IMR-90 (cell line): ENCODE measurements at regions not wholly inside any gene's neighbourhood (a gene's known extent, or its start where the extent isn't known, plus 50 kb on each side); places are given as distances from the start of the nearest gene placed in this dataset.

Experiments used
- ATAC-seq: fragments of 200-7000 bp; cut with Tn5 transposase; 2 replicates; pipeline ENCODE4 v1.9.1; 2020; ENCODE audit warnings: low read depth, mild to moderate bottlenecking, moderate library complexity
- BruUV-seq: library from RNA; stranded (reverse); fragments of 400-500 nt; replicated peaks from 2 replicates; lab custom pipeline; 2021; lab: Mats Ljungman, UMichigan
- CTCF ChIA-PET: fragments of 300-600 bp; formaldehyde crosslinking; extraction: SDS; loops from one replicate; lab custom pipeline; 2021; ENCODE audit warnings: antibody characterized with exemption; lab: Yijun Ruan, JAX
- POLR2A ChIA-PET: fragments of 300-600 bp; sonication (Branson Sonifier 250); formaldehyde crosslinking; loops from one replicate; lab custom pipeline; 2022; ENCODE audit warnings: antibody characterized with exemption; ENCODE audit not compliant: unreplicated experiment; lab: Charles Lee
- DNase-seq: peaks from one replicate; pipeline ENCODE4 v3.0.0; 2013
- H2AFZ ChIP-seq: replicated peaks from 2 replicates; pipeline ENCODE3; 2013; ENCODE audit warnings: low read length, mild to moderate bottlenecking; ENCODE audit not compliant: poor library complexity
- H2AK5ac ChIP-seq: 2 replicates; pipeline ENCODE4 v1.6.1; 2013; ENCODE audit warnings: low read depth, low read length, inconsistent platforms
- H2AK9ac ChIP-seq: replicated peaks from 2 replicates; pipeline ENCODE3; 2013; ENCODE audit warnings: mild to moderate bottlenecking, low read depth, low read length, moderate library complexity; ENCODE audit not compliant: poor library complexity
- H2BK120ac ChIP-seq: 2 replicates; pipeline ENCODE4 v1.6.1; 2013; ENCODE audit warnings: low read depth, low read length, inconsistent platforms
- H2BK15ac ChIP-seq: 3 replicates; pipeline ENCODE4 v1.6.1; 2013; ENCODE audit warnings: low read depth, low read length, inconsistent platforms
- H2BK20ac ChIP-seq: 2 replicates; pipeline ENCODE4 v1.6.1; 2013; ENCODE audit warnings: low read depth, mild to moderate bottlenecking, inconsistent platforms, low read length, moderate library complexity
- H2BK5ac ChIP-seq: 2 replicates; pipeline ENCODE4 v1.6.1; 2013; ENCODE audit warnings: mild to moderate bottlenecking, low read depth, low read length, inconsistent platforms; ENCODE audit not compliant: poor library complexity, severe bottlenecking
- H3K14ac ChIP-seq: replicated peaks from 2 replicates; pipeline ENCODE4 v1.6.1; 2013; ENCODE audit warnings: low read depth, low read length, inconsistent platforms
- H3K18ac ChIP-seq: 2 replicates; pipeline ENCODE4 v1.6.1; 2013; ENCODE audit warnings: low read depth, low read length, control low read depth
- H3K23ac ChIP-seq: 2 replicates; pipeline ENCODE4 v1.6.1; 2013; ENCODE audit warnings: low read depth, low read length, inconsistent platforms
- H3K27ac ChIP-seq: 2 replicates; pipeline ENCODE4 v1.5.1; 2013; ENCODE audit warnings: mild to moderate bottlenecking, control low read depth, low read length; ENCODE audit not compliant: insufficient read depth
- H3K27me3 ChIP-seq: 2 replicates; pipeline ENCODE4 v1.6.1; 2013; ENCODE audit warnings: low read length; ENCODE audit not compliant: control insufficient read depth, insufficient read depth
- H3K36me3 ChIP-seq: 2 replicates; pipeline ENCODE4 v1.6.1; 2013; ENCODE audit warnings: low read length, mixed read lengths; ENCODE audit not compliant: control insufficient read depth, insufficient read depth
- H3K4ac ChIP-seq: 2 replicates; pipeline ENCODE4 v1.6.1; 2013; ENCODE audit warnings: low read depth, low read length, inconsistent platforms
- H3K4me1 ChIP-seq: 2 replicates; pipeline ENCODE4 v1.6.1; 2013; ENCODE audit warnings: low read length, mixed read lengths; ENCODE audit not compliant: control insufficient read depth, insufficient read depth
- H3K4me2 ChIP-seq: 2 replicates; pipeline ENCODE4 v1.6.1; 2013; ENCODE audit warnings: low read depth, mild to moderate bottlenecking, control low read depth, low read length, moderate library complexity
- H3K4me3 ChIP-seq: 2 replicates; pipeline ENCODE4 v1.5.1; 2013; ENCODE audit warnings: low read depth, mild to moderate bottlenecking, control low read depth, low read length, moderate library complexity; ENCODE audit not compliant: insufficient read depth
- H3K56ac ChIP-seq: 2 replicates; pipeline ENCODE4 v1.6.1; 2013; ENCODE audit warnings: low read length, inconsistent platforms; ENCODE audit not compliant: insufficient read depth; ENCODE audit errors: extremely low read depth
- H3K79me1 ChIP-seq, 2 experiments: 2 replicates each; pipeline ENCODE4 v1.6.1; 2013; ENCODE audit warnings: low read length in 2 of 2, inconsistent platforms in 1 of 2, low read depth in 1 of 2
- H3K9ac ChIP-seq: 2 replicates; pipeline ENCODE4 v1.6.1; 2013; ENCODE audit warnings: low read depth, low read length, control low read depth
- H3K9me1 ChIP-seq: 2 replicates; pipeline ENCODE4 v1.6.1; 2013; ENCODE audit warnings: low read length, inconsistent platforms; ENCODE audit not compliant: insufficient read depth
- H3K9me3 ChIP-seq: 2 replicates; pipeline ENCODE4 v1.6.1; 2013; ENCODE audit warnings: low read length; ENCODE audit not compliant: control insufficient read depth, insufficient read depth
- H4K20me1 ChIP-seq: 2 replicates; pipeline ENCODE4 v1.6.1; 2013; ENCODE audit warnings: low read length, inconsistent platforms; ENCODE audit not compliant: insufficient read depth
- H4K5ac ChIP-seq: 2 replicates; pipeline ENCODE4 v1.6.1; 2013; ENCODE audit warnings: mild to moderate bottlenecking, low read depth, low read length, control low read depth
- H4K8ac ChIP-seq, 2 experiments: 2 replicates each; pipeline ENCODE4 v1.6.1; 2013; ENCODE audit warnings: low read depth in 2 of 2, low read length in 2 of 2, control low read depth in 1 of 2, inconsistent platforms in 1 of 2
- H4K91ac ChIP-seq: 2 replicates; pipeline ENCODE4 v1.6.1; 2013; ENCODE audit warnings: low read depth, low read length, inconsistent platforms; ENCODE audit not compliant: insufficient read depth
- BHLHE40 ChIP-seq: fragments of 150-350 bp; IDR thresholded peaks from 2 replicates; pipeline ENCODE4 v1.6.1; 2016; ENCODE audit warnings: mild to moderate bottlenecking, low read depth, low read length
- CEBPB ChIP-seq: IDR thresholded peaks from 2 replicates; pipeline ENCODE4 v1.6.1; 2012; ENCODE audit warnings: low read depth, low read length, improper control_type of control experiment
- CHD1 ChIP-seq: IDR thresholded peaks from 2 replicates; pipeline ENCODE4 v1.6.1; 2012; ENCODE audit warnings: low read depth, low read length, improper control_type of control experiment
- CTCF ChIP-seq: conservative IDR thresholded peaks from 2 replicates; pipeline ENCODE4 v1.5.1; 2012; ENCODE audit warnings: mild to moderate bottlenecking, low read depth, low read length, improper control_type of control experiment
- ELK1 ChIP-seq: fragments of 150-350 bp; IDR thresholded peaks from 2 replicates; pipeline ENCODE4 v1.6.1; 2016; ENCODE audit warnings: low read depth, mild to moderate bottlenecking, low read length, moderate library complexity, borderline replicate concordance
- FOS ChIP-seq: fragments of 150-350 bp; IDR thresholded peaks from 2 replicates; pipeline ENCODE4 v1.6.1; 2016; ENCODE audit warnings: low read depth, low read length
- MAFK ChIP-seq: IDR thresholded peaks from 2 replicates; pipeline ENCODE4 v1.6.1; 2012; ENCODE audit warnings: low read depth, low read length, improper control_type of control experiment
- MAZ ChIP-seq: IDR thresholded peaks from 2 replicates; pipeline ENCODE4 v1.6.1; 2012; ENCODE audit warnings: low read depth, mild to moderate bottlenecking, low read length, improper control_type of control experiment, moderate library complexity, borderline replicate concordance
- MXI1 ChIP-seq: IDR thresholded peaks from 2 replicates; pipeline ENCODE4 v1.6.1; 2012; ENCODE audit warnings: low read depth, mild to moderate bottlenecking, low read length, moderate library complexity, borderline replicate concordance
- NFE2L2 ChIP-seq: fragments of 150-350 bp; IDR thresholded peaks from 2 replicates; pipeline ENCODE4 v1.6.1; 2016; ENCODE audit warnings: low read depth, mild to moderate bottlenecking, low read length
- POLR2A ChIP-seq: IDR thresholded peaks from 2 replicates; pipeline ENCODE4 v1.6.1; 2012; ENCODE audit warnings: mild to moderate bottlenecking, low read depth, low read length
- RAD21 ChIP-seq: IDR thresholded peaks from 2 replicates; pipeline ENCODE4 v1.6.1; 2012; ENCODE audit warnings: low read length, improper control_type of control experiment
- RCOR1 ChIP-seq: IDR thresholded peaks from 2 replicates; pipeline ENCODE4 v1.6.1; 2012; ENCODE audit warnings: mild to moderate bottlenecking, low read length, improper control_type of control experiment; ENCODE audit not compliant: insufficient replicate concordance
- RFX5 ChIP-seq: IDR thresholded peaks from 2 replicates; pipeline ENCODE4 v1.8.0; 2012; ENCODE audit warnings: low read depth, mild to moderate bottlenecking, low read length, moderate library complexity
- SMC3 ChIP-seq: fragments of 150-350 bp; IDR thresholded peaks from 2 replicates; pipeline ENCODE4 v1.6.1; 2016; ENCODE audit warnings: low read depth, mild to moderate bottlenecking, antibody characterized with exemption, low read length, moderate library complexity
- USF2 ChIP-seq: fragments of 150-350 bp; IDR thresholded peaks from 2 replicates; pipeline ENCODE4 v1.6.1; 2017; ENCODE audit warnings: mild to moderate bottlenecking, antibody characterized with exemption, low read length, low read depth
- WGBS, 2 experiments: methylation state at CpG; one replicate each; pipeline versions ENCODE4 v1.1.5 to v1.1.7; 2013; ENCODE audit warnings: missing lambda C conversion rate in 2 of 2; ENCODE audit not compliant: insufficient read length in 1 of 2; ENCODE audit errors: extremely low coverage in 2 of 2; 5-methylcytosine and 5-hydroxymethylcytosine counted together
- dilution Hi-C: fragments of 300-500 bp; cut with HindIII; formaldehyde crosslinking; loops from one replicate; pipeline ENCODE4 v1.14.3; 2018; ENCODE audit warnings: low sequenced_read_pairs; ENCODE audit not compliant: unreplicated experiment
- in situ Hi-C: fragments of 300-500 bp; cut with MboI; formaldehyde crosslinking; loops from 3 replicates; pipeline ENCODE4 v1.14.3; 2019; ENCODE audit warnings: low sequenced_read_pairs, inconsistent platforms, mixed read lengths
- intact Hi-C: fragments of 100-400 bp; cut with micrococcal nuclease; formaldehyde crosslinking; loops from 2 replicates; pipeline ENCODE4 v1.10.0; 2022

- H4K91ac ChIP-seq, result no peak overlapping the region
- H3K27me3 ChIP-seq, result no peaks in the 10 kb centered on the region
- no CpG with 5 or more reads among the region's 2 CpGs for WGBS, 2 experiments
- no peak overlapping the region for H2BK120ac ChIP-seq
- no peak overlapping the region for H3K9ac ChIP-seq
- H3K4me1 ChIP-seq, result peaks cover 6% of the 10 kb centered on the region
- H3K9me1 ChIP-seq, result peaks cover 8% of the 10 kb centered on the region; the same call in 1 of the 2 replicates
- TF ChIP-seq MXI1 (no peak), RCOR1 (no peak), NFE2L2 (no peak), CTCF (no peak), MAFK (no peak), USF2 (no peak), CHD1 (no peak), BHLHE40 (no peak), POLR2A (no peak), FOS (no peak), RFX5 (no peak), SMC3 (no peak), CEBPB (no peak), ELK1 (no peak), RAD21 (no peak), MAZ (no peak)
- dilution Hi-C loops (no loop called here), in situ Hi-C loops (no loop called here), intact Hi-C loops (loop anchor here (5.0 kb wide), 2 partner anchors 39 to 64 kb away; partner anchors contain the start of gene NIBAN1)
- no peak overlapping the region for H4K5ac ChIP-seq
- H4K20me1 ChIP-seq, result no peaks in the 10 kb centered on the region
- H3K27ac ChIP-seq, result no peak overlapping the region
- H3K4me3 ChIP-seq, result no peak overlapping the region
- H3K56ac ChIP-seq, result no peak overlapping the region
- no peak overlapping the region for H2AK5ac ChIP-seq
- no peak overlapping the region for H4K8ac ChIP-seq
- ChIA-PET CTCF (no interaction called here), POLR2A (no interaction called here)
- peaks cover 9 to 23% of the 10 kb centered on the region in 2 experiments; a peak in 3 of 4 replicates for H3K79me1 ChIP-seq
- H3K4ac ChIP-seq, result no peak overlapping the region
- DNase-seq, result no peak
- no peak overlapping the region for H3K4me2 ChIP-seq
- H2AFZ ChIP-seq, result no peak overlapping the region
- no peak for ATAC-seq
- H3K9me3 ChIP-seq, result no peaks in the 10 kb centered on the region
- H3K14ac ChIP-seq, result no peak overlapping the region
- no peaks in the 10 kb centered on the region for H3K36me3 ChIP-seq
- H2BK20ac ChIP-seq, result no peak overlapping the region
- no peak overlapping the region for H3K18ac ChIP-seq
- no TSS peak for BruUV-seq
- H3K23ac ChIP-seq, result no peak overlapping the region
- no peak overlapping the region for H2AK9ac ChIP-seq
- no peak overlapping the region for H2BK5ac ChIP-seq
- H2BK15ac ChIP-seq, result no peak overlapping the region
These were observed 65.8 kb downstream of the NIBAN1 start for GRCh38 chr1:184908506-184908905.
